CD4-positive, alpha-beta T cell treated with Interleukin-17A for 4 hours (primary cell): ENCODE measurements at regions not wholly inside any gene's neighbourhood (a gene's known extent, or its start where the extent isn't known, plus 50 kb on each side); places are given as distances from the start of the nearest gene placed in this dataset.
"Not testable (repeated sequence)": the region's sequence is repeated elsewhere in the genome, so short reads cannot be mapped to it uniquely, and the experiment has no call there.

Experiments
- DNase-seq: peaks from one replicate; pipeline ENCODE4 v3.0.0-alpha.2; 2020; ENCODE audit warnings: mixed read lengths

- DNase-seq, result no peak
Measured at GRCh38 chr5:108581026-108581425, 166.7 kb upstream of the FER start.

GRCh38 chr5:108579236-108579635 lies 168.5 kb upstream of the FER start:
- no peak for DNase-seq

DNA sequence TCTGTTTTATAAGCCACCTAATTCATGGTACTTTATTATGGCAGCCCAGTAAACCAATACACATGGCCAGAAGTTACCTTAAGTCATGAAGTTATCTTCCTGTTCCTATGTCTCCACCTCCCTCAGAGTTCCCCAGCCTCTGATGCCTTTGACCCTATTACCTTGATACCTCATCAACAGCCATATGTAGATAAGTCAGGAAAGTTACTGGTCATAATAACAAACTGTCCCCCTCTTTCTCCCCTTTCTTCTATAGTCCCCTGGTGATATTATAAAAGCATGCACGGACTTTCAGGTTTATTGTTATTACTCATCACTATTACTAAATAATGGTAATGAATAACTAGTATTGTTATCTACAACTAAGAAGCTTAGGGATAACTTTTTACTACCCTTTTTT lies 168.9 kb upstream of the FER start:
- no peak for DNase-seq

GRCh38 chr5:108567429-108567828 lies 180.3 kb upstream of the FER start:
- DNase-seq, result no peak

- no peak for DNase-seq
Measured at GRCh38 chr5:108564441-108564840, 182.5 kb upstream of the FBXL17 start.

DNA sequence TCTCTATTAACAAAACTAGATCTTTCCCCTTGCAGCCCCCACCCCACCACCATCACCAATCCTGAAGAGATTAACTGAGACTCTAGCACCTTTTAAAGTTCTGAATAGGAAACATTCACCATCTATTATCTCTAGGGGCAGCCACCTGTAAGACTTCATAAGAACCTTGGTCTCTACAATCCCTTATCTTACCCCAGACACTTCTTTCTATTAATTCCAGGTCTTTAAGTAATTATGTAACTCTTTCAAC lies 180.2 kb upstream of the FBXL17 start:
- DNase-seq, result no peak

- no peak for DNase-seq
Measured at GRCh38 chr5:108561416-108562204, 179.7 kb upstream of the FBXL17 start.

DNA sequence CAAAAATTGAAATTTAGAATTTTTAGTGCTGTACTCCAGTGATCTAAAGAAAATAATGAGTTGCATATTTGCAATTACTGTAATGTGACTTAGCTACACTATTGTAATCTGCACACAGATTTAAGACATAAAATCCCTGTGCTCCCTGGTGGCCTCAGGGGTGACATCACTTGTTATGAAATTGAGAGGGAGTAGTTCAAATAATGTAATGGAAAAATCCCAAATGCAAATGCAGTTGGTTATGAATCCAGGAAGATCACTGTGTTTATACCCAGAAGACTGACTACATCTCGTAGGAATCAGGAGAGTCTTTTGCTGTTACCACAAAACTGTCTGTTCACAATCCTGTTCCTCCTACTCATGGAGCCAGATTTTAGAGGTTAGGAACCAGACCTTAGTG lies 178.7 kb upstream of the FBXL17 start:
- no peak for DNase-seq

DNA sequence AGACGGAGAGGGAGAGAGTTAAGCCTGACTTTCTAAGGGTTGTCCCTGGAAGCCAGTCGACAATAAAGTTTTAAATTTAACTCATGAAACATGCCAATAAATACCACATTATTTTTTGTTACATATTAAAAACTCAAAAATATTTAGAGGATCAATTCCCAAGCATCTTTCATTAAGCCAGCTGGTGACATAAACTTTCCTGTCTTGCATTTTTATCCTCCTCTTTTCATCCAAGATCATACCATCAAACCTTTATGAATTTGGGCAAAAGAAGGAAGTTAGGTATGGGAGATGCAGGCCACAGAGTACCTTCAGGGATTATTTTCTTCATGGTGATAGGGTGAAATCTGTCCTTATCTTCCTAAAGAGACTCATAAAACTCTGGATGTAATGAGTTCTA lies 178.3 kb upstream of the FBXL17 start:
- no peak for DNase-seq

- DNase-seq, result not testable (repeated sequence)
Measured at GRCh38 chr5:108558840-108559239, 176.9 kb upstream of the FBXL17 start.

- not testable (repeated sequence) for DNase-seq
Measured at GRCh38 chr5:108558142-108558541, 176.2 kb upstream of the FBXL17 start.

DNA sequence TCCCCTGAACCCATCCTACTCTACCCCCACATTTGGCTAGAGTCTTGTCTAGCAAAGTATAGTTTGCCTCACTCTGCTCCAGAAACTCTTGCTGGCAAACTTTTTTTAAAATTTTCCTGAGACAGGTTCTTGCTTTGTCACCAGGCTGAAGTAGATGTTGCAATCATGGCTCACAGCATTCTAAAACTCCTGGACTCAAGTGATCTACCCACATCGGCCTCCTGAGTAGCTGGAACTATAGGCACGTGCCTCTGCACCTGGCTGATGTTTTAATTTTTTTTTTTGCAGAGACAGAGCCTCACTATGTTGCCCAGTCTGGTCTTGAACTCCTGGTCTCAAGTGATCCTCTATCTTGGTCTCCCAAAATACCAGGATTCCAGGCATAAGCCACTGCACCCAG lies 175.8 kb upstream of the FBXL17 start:
- no peak for DNase-seq

- DNase-seq, result no peak
Measured at GRCh38 chr5:108556441-108557145, 174.7 kb upstream of the FBXL17 start.

- DNase-seq, result no peak
Measured at GRCh38 chr5:108548684-108549596, 167.0 kb upstream of the FBXL17 start.

GRCh38 chr5:108546939-108547338 lies 165.0 kb upstream of the FBXL17 start:
- DNase-seq, result no peak

GRCh38 chr5:108545301-108545700 lies 163.4 kb upstream of the FBXL17 start:
- DNase-seq, result no peak

- no peak for DNase-seq
Measured at GRCh38 chr5:108543486-108543885, 161.6 kb upstream of the FBXL17 start.

- no peak for DNase-seq
Measured at GRCh38 chr5:108541836-108542235, 159.9 kb upstream of the FBXL17 start.

- DNase-seq, result no peak
Measured at GRCh38 chr5:108536321-108536720, 154.4 kb upstream of the FBXL17 start.

DNA sequence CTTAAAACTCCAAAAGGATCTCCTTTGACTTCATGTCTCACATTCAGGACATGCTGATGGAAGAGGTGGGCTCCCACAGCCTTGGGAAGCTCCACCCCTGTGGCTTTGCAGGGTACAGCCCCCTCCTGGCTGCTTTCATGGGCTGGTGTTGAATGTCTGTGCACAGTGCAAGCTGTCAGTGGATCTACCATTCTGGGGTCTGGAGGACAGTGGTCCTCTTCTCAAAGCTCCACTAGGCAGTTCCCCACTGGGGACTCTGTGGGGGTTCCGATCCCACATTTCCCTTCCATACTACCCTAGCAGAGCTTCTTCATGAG lies 150.2 kb upstream of the FBXL17 start:
- DNase-seq, result not testable (repeated sequence)

- DNase-seq, result no peak
Measured at GRCh38 chr5:108531367-108532128, 149.7 kb upstream of the FBXL17 start.

DNA sequence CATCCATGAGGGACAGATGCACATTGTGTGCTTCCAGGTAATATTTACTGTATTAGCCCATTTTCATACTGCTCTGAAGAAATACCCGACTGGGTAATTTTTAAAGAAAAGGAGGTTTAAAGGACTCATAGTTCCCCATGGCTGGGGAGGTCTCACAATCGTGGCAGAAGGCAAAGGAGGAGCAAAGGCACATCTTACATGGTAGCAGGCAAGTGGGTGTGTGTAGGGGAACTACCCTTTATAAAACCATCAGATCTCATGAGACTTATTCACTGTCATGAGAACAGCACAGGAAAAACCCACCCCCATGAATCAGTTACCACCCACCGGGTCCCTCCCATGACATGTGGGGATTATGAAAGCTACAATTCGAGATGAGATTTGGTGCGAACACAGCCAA lies 148.8 kb upstream of the FBXL17 start:
- DNase-seq, result no peak

DNA sequence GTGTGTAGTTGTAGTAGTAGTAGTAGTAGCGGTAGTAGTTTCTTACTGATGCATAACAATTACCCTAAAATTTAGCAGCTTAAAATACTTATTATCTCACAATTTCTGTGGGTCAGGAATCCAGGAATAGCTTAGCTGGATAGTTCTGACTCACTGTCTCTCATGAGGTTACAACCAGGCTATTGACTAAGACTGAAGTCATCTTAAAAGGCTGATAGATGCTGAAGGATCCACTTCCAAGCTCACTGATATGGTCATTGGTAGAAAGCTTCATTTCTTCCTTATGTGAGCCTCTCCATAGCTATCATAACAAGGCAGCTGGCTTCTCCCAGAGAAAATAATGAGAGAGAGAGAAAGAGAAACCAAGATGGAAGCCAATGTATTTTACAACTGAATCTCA lies 147.5 kb upstream of the FBXL17 start:
- DNase-seq, result no peak
